ENCODE measurements at regions not wholly inside any gene's neighbourhood (a gene's known extent, or its start where the extent isn't known, plus 50 kb on each side); places are given as distances from the start of the nearest gene placed in this dataset.
"Not testable (repeated sequence)": the region's sequence is repeated elsewhere in the genome, so short reads cannot be mapped to it uniquely, and the experiment has no call there.

GRCh38 chr17:20700528-20700927, 121.0 kb downstream of the CDRT15L2 start:
- not testable (repeated sequence) for H3K9me3 ChIP-seq (ENCODE audit: low read depth, low read length); H3K4me3 ChIP-seq; H3K9ac ChIP-seq (ENCODE audit: insufficient read length); DNase-seq (ENCODE audit: low read depth, low spot score); H3K36me3 ChIP-seq (ENCODE audit: insufficient read depth, low read length); H3K27ac ChIP-seq

GRCh38 chr17:20701366-20701765, 121.8 kb downstream of the CDRT15L2 start:
- not testable (repeated sequence) for H3K9me3 ChIP-seq (ENCODE audit: low read depth, low read length); DNase-seq (ENCODE audit: low read depth, low spot score); H3K27ac ChIP-seq; H3K9ac ChIP-seq (ENCODE audit: insufficient read length); H3K4me3 ChIP-seq; H3K36me3 ChIP-seq (ENCODE audit: insufficient read depth, low read length)

- Histone ChIP-seq H3K36me3 (ENCODE audit: insufficient read depth, low read length) (no peaks in the 10 kb centered on the region), H3K9ac (ENCODE audit: insufficient read length) (no peak overlapping the region), H3K27ac (no peak overlapping the region), H3K9me3 (ENCODE audit: low read depth, low read length) (no peaks in the 10 kb centered on the region), H3K4me3 (no peak overlapping the region)
- TF ChIP-seq POLR2AphosphoS5 (IDR thresholded peaks at IDR 0.05; ENCODE audit: borderline replicate concordance, low read depth, low read length) (no peak), FOXP2 (optimal IDR thresholded peaks at IDR 0.05; ENCODE audit: control extremely low read depth, extremely low read length, insufficient read depth) (no peak), EZH2 (IDR thresholded peaks at IDR 0.05) (no peak)
- DNase-seq (ENCODE audit: low read depth, low spot score), result no peak
These were observed 123.2 kb downstream of the CDRT15L2 start for GRCh38 chr17:20702692-20703091.

- no peak overlapping the region for H3K9ac ChIP-seq (ENCODE audit: insufficient read length)
- no peak overlapping the region for H3K4me3 ChIP-seq
- H3K9me3 ChIP-seq (ENCODE audit: low read depth, low read length), result no peaks in the 10 kb centered on the region
- TF ChIP-seq FOXP2 (optimal IDR thresholded peaks at IDR 0.05; ENCODE audit: control extremely low read depth, extremely low read length, insufficient read depth) (no peak), POLR2AphosphoS5 (IDR thresholded peaks at IDR 0.05; ENCODE audit: borderline replicate concordance, low read depth, low read length) (no peak), EZH2 (IDR thresholded peaks at IDR 0.05) (no peak)
- no peaks in the 10 kb centered on the region for H3K36me3 ChIP-seq (ENCODE audit: insufficient read depth, low read length)
- no peak overlapping the region for H3K27ac ChIP-seq
- no peak for DNase-seq (ENCODE audit: low read depth, low spot score)
These were observed 124.3 kb downstream of the CDRT15L2 start for GRCh38 chr17:20703781-20704180.

GRCh38 chr17:20705186-20705585, 125.7 kb downstream of the CDRT15L2 start:
- DNase-seq (ENCODE audit: low read depth, low spot score), result peak; percentile 44
- H3K36me3 ChIP-seq (ENCODE audit: insufficient read depth, low read length); H3K9me3 ChIP-seq (ENCODE audit: low read depth, low read length); H3K9ac ChIP-seq (ENCODE audit: insufficient read length): not testable (repeated sequence)
- H3K4me3 ChIP-seq, result peak overlapping the region; percentile 48; the same call in 1 of the 2 replicates
- peak overlapping the region; percentile 74; the same call in 1 of the 2 replicates for H3K27ac ChIP-seq

- no peaks in the 10 kb centered on the region for H3K9me3 ChIP-seq (ENCODE audit: low read depth, low read length)
- DNase-seq (ENCODE audit: low read depth, low spot score), result no peak
- peak overlapping the region; percentile 31; the same call in 1 of the 2 replicates for H3K27ac ChIP-seq
- peak overlapping the region; percentile 66 for H3K4me3 ChIP-seq
- H3K36me3 ChIP-seq (ENCODE audit: insufficient read depth, low read length), result no peaks in the 10 kb centered on the region
- TF ChIP-seq POLR2AphosphoS5 (IDR thresholded peaks at IDR 0.05; ENCODE audit: borderline replicate concordance, low read depth, low read length) (no peak), EZH2 (IDR thresholded peaks at IDR 0.05) (no peak), FOXP2 (optimal IDR thresholded peaks at IDR 0.05; ENCODE audit: control extremely low read depth, extremely low read length, insufficient read depth) (no peak)
- H3K9ac ChIP-seq (ENCODE audit: insufficient read length), result no peak overlapping the region
These were observed 127.3 kb downstream of the CDRT15L2 start for GRCh38 chr17:20706751-20707373.

- H3K9me3 ChIP-seq (ENCODE audit: low read depth, low read length); H3K9ac ChIP-seq (ENCODE audit: insufficient read length); H3K27ac ChIP-seq; DNase-seq (ENCODE audit: low read depth, low spot score); H3K4me3 ChIP-seq; H3K36me3 ChIP-seq (ENCODE audit: insufficient read depth, low read length): not testable (repeated sequence)
These were observed 129.3 kb downstream of the CDRT15L2 start for GRCh38 chr17:20708821-20709220.

GRCh38 chr17:20716481-20716880, 137.0 kb downstream of the CDRT15L2 start:
- not testable (repeated sequence) for H3K4me3 ChIP-seq; H3K36me3 ChIP-seq (ENCODE audit: insufficient read depth, low read length); H3K27ac ChIP-seq; H3K9ac ChIP-seq (ENCODE audit: insufficient read length); H3K9me3 ChIP-seq (ENCODE audit: low read depth, low read length); DNase-seq (ENCODE audit: low read depth, low spot score)

- no peak for DNase-seq (ENCODE audit: low read depth, low spot score)
- Histone ChIP-seq H3K27ac (no peak overlapping the region), H3K9ac (ENCODE audit: insufficient read length) (no peak overlapping the region), H3K36me3 (ENCODE audit: insufficient read depth, low read length) (no peaks in the 10 kb centered on the region), H3K9me3 (ENCODE audit: low read depth, low read length) (no peaks in the 10 kb centered on the region), H3K4me3 (no peak overlapping the region)
- TF ChIP-seq POLR2AphosphoS5 (IDR thresholded peaks at IDR 0.05; ENCODE audit: borderline replicate concordance, low read depth, low read length) (no peak), FOXP2 (optimal IDR thresholded peaks at IDR 0.05; ENCODE audit: control extremely low read depth, extremely low read length, insufficient read depth) (no peak), EZH2 (IDR thresholded peaks at IDR 0.05) (no peak)
These were observed 141.6 kb downstream of the CDRT15L2 start for GRCh38 chr17:20721171-20721570.

- H3K9ac ChIP-seq (ENCODE audit: insufficient read length); H3K36me3 ChIP-seq (ENCODE audit: insufficient read depth, low read length); H3K9me3 ChIP-seq (ENCODE audit: low read depth, low read length); DNase-seq (ENCODE audit: low read depth, low spot score); H3K4me3 ChIP-seq; H3K27ac ChIP-seq: not testable (repeated sequence)
These were observed 144.9 kb downstream of the CDRT15L2 start for GRCh38 chr17:20724391-20724790.

- H3K27ac ChIP-seq; H3K4me3 ChIP-seq; H3K9me3 ChIP-seq (ENCODE audit: low read depth, low read length); H3K9ac ChIP-seq (ENCODE audit: insufficient read length); H3K36me3 ChIP-seq (ENCODE audit: insufficient read depth, low read length); DNase-seq (ENCODE audit: low read depth, low spot score): not testable (repeated sequence)
These were observed 147.7 kb downstream of the CDRT15L2 start for GRCh38 chr17:20727201-20727600.

Measured in SK-N-MC (cell line).